ENCODE measurements at regions not wholly inside any gene's neighbourhood (a gene's known extent, or its start where the extent isn't known, plus 50 kb on each side); places are given as distances from the start of the nearest gene placed in this dataset.

DNA sequence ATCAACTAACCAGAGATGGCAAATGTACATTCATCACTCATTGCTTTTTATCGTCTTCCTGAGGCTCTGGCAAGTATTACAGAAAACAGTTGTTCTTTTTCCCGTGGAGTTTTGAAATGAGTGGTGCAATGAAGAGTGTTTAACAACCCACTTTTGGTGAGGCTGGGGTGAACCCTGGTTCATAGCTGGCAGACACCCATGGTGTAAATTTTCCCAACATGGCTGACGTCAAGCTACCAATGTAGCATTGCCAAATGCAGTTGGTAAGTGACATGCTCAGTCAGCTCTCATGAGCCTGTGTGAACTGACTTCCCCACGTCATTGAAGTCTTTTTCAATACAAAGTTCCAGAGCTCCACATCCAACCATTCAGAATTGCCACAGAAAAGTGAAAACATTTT is 386.2 kb downstream of the TMEM114 start:
- Histone ChIP-seq H3K4me3 (ENCODE audit: extremely low read depth in 1 of 4, insufficient read depth in 2 of 4, low read depth in 3 of 4, low read length in 4 of 4) (no peak overlapping the region), H4K8ac (ENCODE audit: extremely low read depth, insufficient read depth, low read length) (no peak overlapping the region), H2BK15ac (ENCODE audit: low read length) (no peak overlapping the region), H2BK120ac (replicated peaks; ENCODE audit: low read depth, low read length) (no peak overlapping the region), H3K14ac (ENCODE audit: insufficient read length) (no peak overlapping the region), H3K4me2 (ENCODE audit: insufficient read depth in 1 of 2, low read depth in 2 of 2, low read length in 2 of 2) (no peak overlapping the region), H3K56ac (replicated peaks; ENCODE audit: insufficient read length, low read depth, low read length) (no peak overlapping the region), H3K27me3 (replicated peaks in 1 of 4; ENCODE audit: control insufficient read depth in 3 of 4, extremely low read depth in 1 of 4, insufficient read depth in 3 of 4, low read length in 3 of 4) (no peaks in the 10 kb centered on the region; a peak in 1 of 7 replicates), H3K4me1 (replicated peaks in 1 of 4; ENCODE audit: control insufficient read depth in 3 of 4, insufficient read depth in 4 of 4, low read length in 3 of 4) (no peaks in the 10 kb centered on the region), H3K79me1 (ENCODE audit: low read depth, low read length) (no peaks in the 10 kb centered on the region), H3K9ac (replicated peaks in 1 of 4; ENCODE audit: extremely low read depth in 1 of 4, low read depth in 3 of 4, low read length in 3 of 4) (no peak overlapping the region), H2BK20ac (ENCODE audit: low read length) (no peak overlapping the region), H2BK5ac (ENCODE audit: low read depth, low read length) (no peak overlapping the region), H3K23ac (ENCODE audit: insufficient read length) (no peak overlapping the region), H2BK12ac (ENCODE audit: low read depth, low read length) (no peak overlapping the region), H4K5ac (ENCODE audit: insufficient read length, low read depth, low read length) (no peak overlapping the region), H3K79me2 (ENCODE audit: control insufficient read depth in 1 of 2, insufficient read depth in 2 of 2, low read length in 2 of 2) (no peaks in the 10 kb centered on the region), H3K27ac (ENCODE audit: low read depth, low read length) (no peak overlapping the region), H2AK5ac (ENCODE audit: low read depth, low read length) (no peak overlapping the region), H2AFZ (ENCODE audit: low read length) (no peak overlapping the region), H4K20me1 (replicated peaks in 1 of 2; ENCODE audit: control insufficient read depth in 1 of 2, insufficient read depth in 2 of 2, low read length in 2 of 2) (no peaks in the 10 kb centered on the region), H3K9me3 (ENCODE audit: insufficient read depth in 2 of 2, low read depth in 1 of 2, low read length in 1 of 2) (peaks cover 13 to 16% of the 10 kb centered on the region in 2 experiments), H3K4ac (replicated peaks; ENCODE audit: insufficient read length, low read depth, low read length) (no peak overlapping the region), H3K36me3 (ENCODE audit: control insufficient read depth in 2 of 4, insufficient read depth in 4 of 4, low read length in 3 of 4) (no peaks in the 10 kb centered on the region), H3K23me2 (ENCODE audit: low read depth, low read length) (no peaks in the 10 kb centered on the region), H4K91ac (replicated peaks; ENCODE audit: insufficient read length, low read length) (no peak overlapping the region), H3K18ac (ENCODE audit: extremely low read depth, low read length) (no peak overlapping the region)
- CTCF ChIA-PET (ENCODE audit: partially characterized antibody): interaction anchor here (4.0 kb wide), 1 partner anchor 9 kb away, joined by 22 read pairs; no protein-coding TSS in a partner anchor
- DNase-seq (ENCODE audit: low read depth in 1 of 2, low spot score in 2 of 2) (no peak), FAIRE-seq (no peak)
- POLR2A ChIA-PET (ENCODE audit: partially characterized antibody): no interaction called here
- WGBS, 2 experiments (ENCODE audit: extremely low coverage in 1 of 2, insufficient coverage in 1 of 2, insufficient read length in 1 of 2, insufficient replicate concordance in 2 of 2, low coverage in 1 of 2, low lambda C conversion rate in 2 of 2, missing lambda C conversion rate in 1 of 2): 72% methylated on average over 4 of the region's 4 CpGs; no CpG with 5 or more reads in 1 of the 2 experiments
- no peak for TF ChIP-seq KDM5A (IDR thresholded peaks at IDR 0.05; ENCODE audit: low read length)
- TF ChIP-seq E2F6 (IDR thresholded peaks at IDR 0.05): no peak
- no peak for TF ChIP-seq CBX5 (IDR thresholded peaks at IDR 0.05; ENCODE audit: low read depth, low read length)
- TF ChIP-seq, protein P1, sequence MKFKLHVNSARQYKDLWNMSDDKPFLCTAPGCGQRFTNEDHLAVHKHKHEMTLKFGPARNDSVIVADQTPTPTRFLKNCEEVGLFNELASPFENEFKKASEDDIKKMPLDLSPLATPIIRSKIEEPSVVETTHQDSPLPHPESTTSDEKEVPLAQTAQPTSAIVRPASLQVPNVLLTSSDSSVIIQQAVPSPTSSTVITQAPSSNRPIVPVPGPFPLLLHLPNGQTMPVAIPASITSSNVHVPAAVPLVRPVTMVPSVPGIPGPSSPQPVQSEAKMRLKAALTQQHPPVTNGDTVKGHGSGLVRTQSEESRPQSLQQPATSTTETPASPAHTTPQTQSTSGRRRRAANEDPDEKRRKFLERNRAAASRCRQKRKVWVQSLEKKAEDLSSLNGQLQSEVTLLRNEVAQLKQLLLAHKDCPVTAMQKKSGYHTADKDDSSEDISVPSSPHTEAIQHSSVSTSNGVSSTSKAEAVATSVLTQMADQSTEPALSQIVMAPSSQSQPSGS (IDR thresholded peaks at IDR 0.05; ENCODE audit: low read length): no peak
- TF ChIP-seq HDAC2 (IDR thresholded peaks at IDR 0.05; ENCODE audit: borderline replicate concordance in 1 of 2, low read depth in 2 of 2, low read length in 2 of 2): no peak
- TF ChIP-seq RFX5 (IDR thresholded peaks at IDR 0.05; ENCODE audit: borderline replicate concordance, low read depth, low read length): no peak
- no peak for TF ChIP-seq CEBPB (IDR thresholded peaks at IDR 0.05; ENCODE audit: low read depth, low read length)
- no peak for TF ChIP-seq RNF2 (IDR thresholded peaks at IDR 0.05; ENCODE audit: borderline replicate concordance, low read depth, low read length, missing control alignments, poor library complexity, severe bottlenecking)
- TF ChIP-seq SP1 (IDR thresholded peaks at IDR 0.05; ENCODE audit: low read depth, low read length): no peak
- no peak for TF ChIP-seq TAF1 (IDR thresholded peaks at IDR 0.05; ENCODE audit: low read depth, low read length)
- TF ChIP-seq ATF3 (IDR thresholded peaks at IDR 0.05; ENCODE audit: insufficient read depth, low read depth, low read length): no peak
- TF ChIP-seq SP2 (IDR thresholded peaks at IDR 0.05; ENCODE audit: low read length): no peak
